GF-D8 (cell line): ENCODE measurements at regions not wholly inside any gene's neighbourhood (a gene's known extent, or its start where the extent isn't known, plus 50 kb on each side); places are given as distances from the start of the nearest gene placed in this dataset.

Source experiments
- DNase-seq: peaks from one replicate; lab custom pipeline; 2025; lab: John Stamatoyannopoulos, UW

- DNase-seq: no peak
These were observed 134.8 kb upstream of the AGAP1 start for GRCh38 chr2:235358981-235359471.

- DNase-seq: no peak
These were observed 133.4 kb upstream of the AGAP1 start for GRCh38 chr2:235360446-235360845.

GRCh38 chr2:235365743-235366142 is 128.1 kb upstream of the AGAP1 start:
- no peak for DNase-seq

GRCh38 chr2:235366390-235366789 is 127.5 kb upstream of the AGAP1 start:
- DNase-seq: no peak

- DNase-seq: no peak
These were observed 127.0 kb upstream of the AGAP1 start for GRCh38 chr2:235366807-235367206.

GRCh38 chr2:235371018-235371417 is 122.8 kb upstream of the AGAP1 start:
- DNase-seq: no peak

- DNase-seq: no peak
These were observed 120.7 kb upstream of the AGAP1 start for GRCh38 chr2:235373171-235373570.

GRCh38 chr2:235377176-235377575 is 116.7 kb upstream of the AGAP1 start:
- DNase-seq: no peak

- no peak for DNase-seq
These were observed 115.6 kb upstream of the AGAP1 start for GRCh38 chr2:235378246-235378645.

- DNase-seq: no peak
These were observed 114.9 kb upstream of the AGAP1 start for GRCh38 chr2:235378944-235379343.

- DNase-seq: no peak
These were observed 112.5 kb upstream of the AGAP1 start for GRCh38 chr2:235381261-235381912.

GRCh38 chr2:235382179-235382578 is 111.7 kb upstream of the AGAP1 start:
- no peak for DNase-seq

- no peak for DNase-seq
These were observed 111.2 kb upstream of the AGAP1 start for GRCh38 chr2:235382601-235383000.

GRCh38 chr2:235383272-235383843 is 110.5 kb upstream of the AGAP1 start:
- DNase-seq: no peak

- no peak for DNase-seq
These were observed 109.2 kb upstream of the AGAP1 start for GRCh38 chr2:235384624-235385023.

GRCh38 chr2:235389626-235390025 is 104.2 kb upstream of the AGAP1 start:
- DNase-seq: no peak

GRCh38 chr2:235390108-235390815 is 103.6 kb upstream of the AGAP1 start:
- DNase-seq: peak; percentile 72

- no peak for DNase-seq
These were observed 103.0 kb upstream of the AGAP1 start for GRCh38 chr2:235390816-235391194.

GRCh38 chr2:235391921-235392615 is 101.8 kb upstream of the AGAP1 start:
- DNase-seq: no peak

GRCh38 chr2:235394278-235394828 is 99.5 kb upstream of the AGAP1 start:
- DNase-seq: no peak

- no peak for DNase-seq
These were observed 97.6 kb upstream of the AGAP1 start for GRCh38 chr2:235396071-235396846.

GRCh38 chr2:235398321-235398720 is 95.5 kb upstream of the AGAP1 start:
- no peak for DNase-seq
